GM19463 (cell line): ENCODE measurements at regions not wholly inside any gene's neighbourhood (a gene's known extent, or its start where the extent isn't known, plus 50 kb on each side); places are given as distances from the start of the nearest gene placed in this dataset.

Experiments used
- ATAC-seq: cut with Tn5 transposase; IDR thresholded peaks from one replicate; pipeline ENCODE4 v1.9.1; 2021; ENCODE audit warnings: mild to moderate bottlenecking, moderate library complexity; ENCODE audit not compliant: unreplicated experiment

DNA sequence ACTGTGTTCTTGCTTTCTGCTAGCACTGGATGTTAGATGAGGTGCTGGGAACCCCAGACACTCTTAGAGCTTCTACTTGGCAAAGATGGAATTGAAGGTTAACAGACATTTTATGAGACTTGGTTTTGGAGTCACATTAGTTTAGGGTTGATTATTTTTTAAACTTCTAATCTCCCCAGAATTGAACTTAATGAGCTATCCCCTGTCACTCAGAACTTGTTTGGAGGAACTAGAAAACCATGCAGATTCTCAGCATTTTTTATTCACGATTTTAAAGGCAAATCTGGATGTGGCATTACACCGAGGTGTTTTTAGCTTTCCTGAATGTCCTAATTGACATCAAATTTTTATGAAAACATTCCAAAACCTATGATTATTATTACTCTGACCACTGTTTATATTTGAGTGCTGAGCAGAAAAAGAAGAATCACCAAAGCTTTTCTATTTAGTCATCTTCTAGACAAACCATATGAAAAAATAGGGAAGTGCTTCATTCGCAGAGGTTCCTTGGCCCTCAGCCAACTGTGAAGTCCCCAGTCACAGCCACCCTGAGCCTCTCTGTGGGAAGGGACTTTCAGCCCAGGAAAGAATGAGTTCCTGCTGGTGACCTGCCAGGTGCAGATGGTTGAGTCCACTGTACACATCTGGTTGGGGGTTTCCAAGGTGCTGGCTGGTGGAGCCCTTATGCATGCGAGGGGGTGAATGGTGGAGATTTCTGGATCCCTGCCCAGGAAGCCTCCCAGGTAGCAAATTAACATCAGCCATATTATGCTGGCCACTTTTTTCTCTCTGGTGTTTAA, 196.0 kb upstream of the TOPAZ1 start:
- ATAC-seq = peak; percentile 81

DNA sequence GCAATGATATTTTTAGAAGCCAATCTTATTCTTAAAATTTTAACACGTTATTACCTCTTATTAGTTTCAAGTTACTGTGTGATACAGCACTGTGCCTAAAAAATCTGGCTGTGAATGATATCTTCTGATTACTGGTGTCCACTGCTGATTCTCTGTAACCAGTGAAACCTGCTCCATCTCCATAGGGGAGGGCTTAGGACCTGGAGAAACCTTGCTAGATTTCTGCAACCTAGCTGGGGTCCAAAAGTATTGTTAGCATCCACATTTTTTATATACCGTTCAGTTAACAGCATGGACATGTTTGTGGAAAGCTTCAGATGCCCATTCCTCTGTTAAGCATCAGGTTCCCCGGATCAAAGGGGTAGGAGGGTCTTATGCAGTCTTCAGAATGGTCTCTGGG, 193.9 kb upstream of the TOPAZ1 start:
- ATAC-seq = no peak

DNA sequence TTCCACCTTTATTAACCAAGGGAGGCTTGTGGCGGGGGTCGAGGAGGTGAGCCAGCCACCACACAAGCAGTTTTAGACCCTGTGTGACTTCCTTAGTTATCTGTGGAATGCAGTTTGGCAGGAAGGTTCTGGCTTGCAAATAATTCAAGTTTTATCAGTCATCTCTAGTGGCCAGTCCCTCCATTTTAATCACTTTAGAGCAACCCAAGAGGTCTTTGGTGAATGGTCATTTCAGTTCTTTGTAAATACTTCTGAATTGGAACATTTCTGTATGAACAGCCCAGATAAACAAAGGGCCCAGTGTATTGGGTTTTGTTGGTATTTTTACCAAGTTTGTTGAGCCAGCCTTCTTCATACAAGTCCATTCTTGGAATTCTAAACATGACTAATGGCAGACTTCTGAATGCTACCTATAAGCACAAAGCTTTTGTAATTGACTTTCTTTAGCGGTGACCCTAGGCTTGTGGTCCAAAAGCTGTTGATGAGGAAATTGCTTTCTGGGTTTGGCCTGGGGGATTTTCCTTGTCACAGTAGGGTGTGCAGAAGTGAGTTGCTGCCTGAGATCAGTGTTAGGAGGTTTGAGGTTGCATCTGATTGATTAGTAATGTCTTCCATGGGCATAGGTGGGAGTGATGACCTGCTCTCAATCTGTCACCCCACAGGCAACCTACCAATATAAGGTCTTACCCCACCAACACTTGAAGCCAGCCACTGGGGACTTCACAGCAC, 193.3 kb upstream of the TOPAZ1 start:
- no peak for ATAC-seq

DNA sequence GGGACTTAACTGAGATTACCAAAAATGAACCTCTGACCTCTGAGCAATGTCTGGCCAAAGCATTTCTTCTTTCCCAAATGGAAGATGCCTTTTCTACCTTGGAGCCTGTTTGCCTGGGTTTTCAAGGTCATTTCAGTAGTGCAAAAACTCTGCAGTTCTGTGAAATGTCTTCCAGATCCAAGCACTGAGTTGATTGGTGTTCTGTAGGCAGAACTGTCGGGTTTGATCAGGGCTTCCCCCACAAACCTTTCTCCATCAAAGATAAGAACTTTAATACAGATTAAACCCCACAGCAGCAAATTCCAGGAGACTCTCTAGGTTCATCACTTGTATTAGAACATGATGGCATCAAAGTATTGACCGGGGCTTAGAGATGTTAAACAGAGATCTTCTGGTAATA, 192.7 kb upstream of the TOPAZ1 start:
- no peak for ATAC-seq

DNA sequence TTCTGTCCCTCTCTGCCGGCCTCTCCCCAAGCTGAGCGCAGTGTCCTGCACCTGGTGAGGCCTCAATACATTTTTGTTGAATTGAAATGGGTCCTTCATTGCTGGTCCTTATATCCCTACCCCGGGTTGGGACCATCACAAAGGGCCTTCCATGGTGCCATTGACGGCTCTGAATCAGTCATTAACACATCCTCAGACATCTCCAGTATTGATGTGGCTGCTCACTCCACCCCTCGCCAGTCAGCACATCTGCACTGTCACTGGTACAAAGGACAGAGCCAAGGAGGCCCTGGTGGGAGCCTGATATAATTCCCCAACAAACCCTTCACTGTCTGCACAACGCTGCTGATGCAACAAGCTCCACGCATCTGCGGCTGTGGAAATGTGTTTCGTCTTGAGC, 191.6 kb upstream of the TOPAZ1 start:
- ATAC-seq = no peak

DNA sequence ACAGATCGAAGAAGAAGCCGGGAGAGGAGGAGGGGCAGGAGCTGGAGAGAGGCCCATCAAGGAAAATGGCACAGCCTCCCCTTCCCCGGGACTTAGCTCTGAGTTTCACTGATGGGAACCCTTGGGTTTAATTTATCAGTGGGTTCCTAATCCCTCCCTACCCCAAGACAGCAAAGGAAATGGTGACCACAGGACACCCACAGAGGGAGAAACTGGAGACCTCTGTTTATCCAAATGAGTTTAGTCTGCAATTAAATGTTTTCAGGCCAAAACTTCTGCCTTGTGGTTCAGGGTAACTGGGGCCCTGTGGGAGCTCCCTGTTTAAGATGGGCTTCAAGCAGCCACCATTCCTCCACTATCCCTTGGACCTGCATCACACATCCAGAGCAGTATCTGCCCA, 190.8 kb upstream of the TOPAZ1 start:
- ATAC-seq = no peak

DNA sequence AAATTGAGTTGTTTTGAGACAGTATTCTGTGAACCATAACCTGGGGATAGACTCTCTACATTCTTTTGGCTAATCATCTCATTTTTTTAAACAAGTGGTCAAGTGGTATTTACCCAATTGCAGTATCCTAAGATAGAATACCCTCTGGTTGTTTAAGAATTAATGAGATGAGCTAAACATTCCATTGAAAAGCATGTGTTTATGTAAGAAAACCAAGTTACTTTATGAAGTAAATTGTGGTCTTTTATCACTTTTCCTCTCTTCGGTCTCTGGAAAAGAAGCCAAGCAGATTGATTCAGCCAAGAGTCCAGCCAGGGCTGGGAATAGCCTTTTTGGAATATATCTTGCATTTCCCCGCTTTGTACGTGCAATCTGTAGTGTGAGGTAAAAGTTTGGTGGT, 185.7 kb upstream of the TOPAZ1 start:
- ATAC-seq = no peak

DNA sequence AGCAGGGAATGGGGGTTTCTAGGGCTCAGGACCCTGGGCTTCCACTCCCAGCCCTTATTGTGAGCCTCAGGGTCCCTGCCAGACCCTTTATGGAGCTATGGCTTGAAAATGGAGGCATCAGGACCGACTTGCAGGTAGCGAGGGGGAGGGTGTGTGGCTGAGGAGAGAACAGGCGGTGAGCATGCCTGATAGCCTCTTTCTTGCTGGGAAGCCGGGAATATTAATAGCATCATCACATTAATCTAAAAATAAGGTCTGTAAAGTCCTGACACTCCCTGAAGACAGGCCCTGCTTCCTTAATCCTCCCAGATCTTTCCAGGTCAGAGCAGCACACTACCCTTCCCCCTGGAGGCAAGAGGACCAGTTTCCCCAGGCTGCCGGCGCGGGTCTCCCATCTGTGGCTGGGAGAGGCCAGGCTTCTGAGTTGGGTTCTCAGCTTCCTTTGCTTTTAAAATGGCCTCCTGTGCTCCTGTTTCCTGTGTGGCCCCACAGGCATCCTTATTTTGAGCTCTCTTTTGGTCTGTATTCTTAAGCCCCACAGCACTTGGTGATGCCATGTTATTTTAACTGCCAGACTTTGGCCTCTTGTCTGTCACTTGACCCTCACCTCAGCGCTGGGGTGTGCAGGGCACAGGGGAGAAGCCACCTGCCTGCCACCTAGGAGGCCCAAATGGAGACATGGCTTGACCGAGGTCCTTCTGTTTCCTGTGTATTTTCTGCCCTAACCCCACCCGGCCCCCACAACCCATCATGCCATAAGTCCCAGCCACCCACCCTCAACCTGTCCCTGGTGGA, 185.0 kb upstream of the TOPAZ1 start:
- no peak for ATAC-seq

DNA sequence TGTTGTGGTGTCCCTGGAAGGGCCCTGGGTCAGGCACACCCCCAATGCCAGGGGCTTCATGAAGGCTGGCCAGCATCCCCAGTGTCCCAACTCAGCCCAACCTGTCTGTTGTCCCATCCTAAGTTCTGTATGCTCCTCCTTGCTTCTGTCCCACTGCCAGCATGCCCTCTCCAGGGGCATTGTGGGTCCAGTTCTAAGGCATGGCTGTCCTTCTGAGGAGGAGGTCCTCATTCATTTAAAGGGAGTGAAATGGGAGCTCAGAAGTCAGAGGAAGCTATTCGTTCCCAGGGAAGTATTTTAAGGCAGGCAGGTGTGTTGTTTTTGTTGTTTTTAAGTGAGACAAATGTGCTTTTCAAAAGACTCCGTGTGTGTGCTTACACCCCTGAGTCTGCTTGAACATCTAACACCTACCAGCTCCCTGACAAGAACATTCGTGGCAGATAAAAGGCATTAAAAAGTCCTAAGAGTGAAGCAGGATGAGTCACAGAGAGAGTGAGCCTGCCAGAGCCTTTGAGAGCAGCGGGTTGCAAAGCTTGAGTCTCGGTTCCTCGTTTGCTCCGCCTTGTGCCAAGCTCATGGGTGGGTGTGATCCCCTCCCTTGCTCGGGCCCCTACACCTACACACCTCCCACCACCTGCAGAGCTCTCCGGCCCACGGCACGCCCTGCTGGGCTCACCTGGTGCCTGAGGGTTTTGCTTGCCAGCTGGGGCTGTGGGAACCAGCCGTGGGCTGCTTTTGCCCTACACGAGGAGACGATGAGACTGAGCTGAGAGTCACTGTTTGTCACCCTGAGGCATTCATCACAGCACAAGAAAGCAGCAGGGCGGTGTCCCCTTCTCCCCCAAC, 183.4 kb upstream of the TOPAZ1 start:
- peak; percentile 95 for ATAC-seq

DNA sequence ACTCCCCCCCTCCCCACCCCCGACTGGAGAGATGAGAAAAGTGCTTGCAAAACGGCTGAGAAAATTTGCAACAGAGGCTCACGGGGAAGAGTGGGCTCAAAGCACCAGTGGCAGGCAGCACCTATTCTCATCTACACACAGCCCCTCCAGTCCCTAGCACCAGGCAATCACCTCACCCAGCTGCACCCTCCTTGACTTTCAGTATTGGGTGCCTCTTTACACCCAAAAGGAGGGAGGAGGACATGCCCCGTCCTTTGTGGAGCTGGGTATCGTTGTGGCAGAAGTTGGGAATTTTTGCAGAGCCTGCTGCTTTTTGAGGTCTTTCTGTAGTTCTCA, 182.8 kb upstream of the TOPAZ1 start:
- ATAC-seq = peak; percentile 16

DNA sequence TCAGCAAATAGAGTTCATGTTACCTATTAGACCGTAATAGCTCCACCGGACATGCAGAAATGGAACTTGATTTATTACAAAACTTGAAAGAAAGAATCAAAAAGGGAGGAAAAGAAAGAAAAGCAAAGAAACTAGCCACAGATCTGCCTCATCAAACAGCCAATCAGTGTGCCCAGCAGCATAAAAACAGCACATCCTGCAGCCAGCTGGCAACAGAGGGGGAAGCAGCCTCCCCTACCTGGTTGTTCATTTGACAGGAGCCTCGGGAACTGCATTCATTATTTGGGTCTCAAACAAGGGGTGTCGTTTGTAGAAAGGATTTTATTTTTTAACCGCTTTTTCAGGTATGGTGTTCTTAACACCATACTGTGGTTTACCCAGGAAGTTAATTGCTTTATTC, 181.5 kb upstream of the TOPAZ1 start:
- no peak for ATAC-seq

DNA sequence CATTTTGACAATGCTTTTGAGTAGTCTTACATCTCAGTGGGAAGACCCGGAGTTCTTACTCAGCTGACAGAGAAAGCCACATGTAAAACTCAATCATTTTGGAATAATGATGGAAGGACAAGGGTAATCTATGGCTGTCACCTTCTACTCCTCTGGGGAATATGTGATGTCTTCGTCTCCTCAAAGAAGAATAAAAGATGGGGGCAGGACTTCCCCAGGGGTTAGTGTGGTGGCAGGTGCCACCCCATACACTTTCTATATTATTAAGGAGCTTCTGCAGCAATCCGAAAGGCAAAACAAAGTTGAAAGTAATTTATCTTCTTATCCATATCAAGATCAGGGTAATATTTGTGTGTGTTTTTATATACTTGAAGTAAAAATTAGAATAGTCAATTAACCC, 180.4 kb upstream of the TOPAZ1 start:
- no peak for ATAC-seq

DNA sequence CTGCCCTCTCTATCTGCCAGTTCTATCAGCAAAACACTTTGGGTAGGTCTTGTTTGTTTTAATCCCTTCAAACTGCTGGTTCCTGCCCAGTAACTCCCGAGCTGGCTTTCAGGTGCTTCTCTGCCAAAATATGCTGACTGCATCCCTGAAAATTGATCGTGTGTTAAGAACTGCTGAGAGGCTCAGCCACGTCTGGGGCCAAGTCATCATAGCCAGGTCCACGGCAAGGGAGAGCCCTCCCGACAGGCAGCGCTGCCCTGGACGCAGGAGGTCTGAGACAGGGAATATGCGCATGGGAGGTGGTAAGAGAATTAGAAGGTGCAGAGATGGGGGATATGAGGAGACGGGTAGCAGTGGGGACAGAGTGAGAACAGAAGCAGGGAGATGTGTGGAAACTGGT, 179.7 kb upstream of the TOPAZ1 start:
- no peak for ATAC-seq

DNA sequence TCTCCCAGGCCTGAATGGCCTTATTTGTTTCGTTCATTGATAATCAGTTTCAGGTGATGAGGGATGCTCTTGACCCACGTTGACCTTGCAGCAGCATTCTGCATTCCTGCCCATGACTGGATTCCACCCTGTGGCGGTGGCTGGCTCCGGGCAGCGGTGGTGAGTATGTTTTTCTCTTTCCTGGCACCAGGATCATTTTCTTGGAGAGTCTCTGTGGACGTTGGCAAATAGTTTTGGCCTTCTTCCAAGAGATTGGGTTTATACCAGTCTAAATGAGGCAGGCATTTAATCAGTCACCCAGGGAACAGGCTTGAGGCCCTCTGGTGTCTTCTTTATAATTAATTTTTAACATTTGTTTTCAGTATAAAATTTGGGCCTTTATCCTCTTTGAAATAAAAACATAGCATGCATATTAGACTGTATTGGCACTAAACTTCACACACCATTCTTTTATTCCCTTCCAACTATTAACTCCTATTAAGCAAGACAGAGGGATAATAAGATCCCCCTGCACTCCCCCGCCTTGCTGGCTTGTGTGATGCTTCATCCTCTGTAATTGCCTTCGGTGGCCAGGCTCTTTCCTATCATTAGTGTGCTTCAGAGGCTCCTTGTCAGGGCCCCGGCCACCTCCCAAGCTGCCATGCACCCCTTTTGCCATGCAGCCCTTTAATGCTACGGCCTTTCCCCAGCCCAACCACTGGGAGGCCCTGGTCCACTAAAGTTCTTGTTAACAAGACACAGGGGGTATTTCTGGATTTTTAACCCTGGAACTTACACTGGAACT, 176.2 kb upstream of the TOPAZ1 start:
- no peak for ATAC-seq

DNA sequence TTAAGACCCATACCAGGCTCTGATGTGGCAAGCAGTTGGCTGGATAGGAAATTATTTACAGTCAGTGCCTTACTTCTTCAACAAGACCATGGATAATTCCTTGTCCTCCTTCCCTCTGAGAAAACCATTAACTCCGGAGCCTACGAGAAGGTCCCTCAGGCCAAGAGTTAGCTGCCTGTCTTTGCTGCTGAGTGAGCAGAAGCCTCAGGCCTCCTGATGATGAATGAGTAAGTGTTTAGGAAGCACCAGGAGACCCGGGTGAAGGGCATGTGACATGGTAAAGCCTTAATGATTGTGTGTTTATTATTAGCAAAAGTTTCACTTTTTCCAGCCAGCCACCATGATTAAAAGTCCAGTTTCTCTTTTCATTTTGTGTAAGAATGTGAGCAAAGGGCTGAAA, 174.9 kb upstream of the TOPAZ1 start:
- ATAC-seq = no peak

DNA sequence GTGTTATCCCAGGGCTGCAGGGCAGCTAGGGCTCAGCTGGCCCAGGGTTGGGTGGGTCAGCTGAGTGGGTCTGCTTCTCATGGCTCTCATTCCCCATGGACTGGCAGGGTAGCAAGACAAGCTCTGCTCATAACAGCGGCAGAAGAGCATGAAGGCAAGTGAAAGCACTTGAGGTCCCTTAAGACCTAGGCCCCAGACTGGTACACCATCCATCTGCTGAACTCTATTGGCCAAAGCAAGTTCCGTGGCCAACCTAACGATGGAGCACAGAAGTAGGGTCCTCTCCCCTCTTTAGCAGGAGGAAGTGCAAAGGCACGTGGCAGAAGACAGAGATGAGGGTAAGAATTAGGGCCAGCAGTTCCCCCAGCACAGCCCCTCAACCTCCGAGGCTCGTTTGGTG, 174.3 kb upstream of the TOPAZ1 start:
- no peak for ATAC-seq

DNA sequence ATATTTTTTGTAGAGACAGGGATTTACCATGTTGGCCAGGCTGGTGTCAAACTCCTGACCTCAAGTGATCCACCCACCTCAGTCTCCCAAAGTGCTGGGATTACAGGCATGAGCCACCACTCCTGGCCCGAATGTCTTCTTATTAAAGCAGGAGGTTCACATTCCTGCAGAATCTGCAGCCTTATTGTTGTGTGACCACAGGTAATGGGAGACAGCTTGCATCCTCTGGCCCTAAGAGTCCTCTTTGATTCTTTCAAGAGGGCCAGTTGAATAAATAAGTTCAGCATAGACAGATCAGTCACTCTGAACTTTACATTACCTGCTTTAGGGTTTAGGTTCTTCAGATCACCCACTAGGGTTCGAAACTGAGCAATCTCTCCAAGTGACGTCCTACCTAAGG, 172.9 kb upstream of the TOPAZ1 start:
- no peak for ATAC-seq

DNA sequence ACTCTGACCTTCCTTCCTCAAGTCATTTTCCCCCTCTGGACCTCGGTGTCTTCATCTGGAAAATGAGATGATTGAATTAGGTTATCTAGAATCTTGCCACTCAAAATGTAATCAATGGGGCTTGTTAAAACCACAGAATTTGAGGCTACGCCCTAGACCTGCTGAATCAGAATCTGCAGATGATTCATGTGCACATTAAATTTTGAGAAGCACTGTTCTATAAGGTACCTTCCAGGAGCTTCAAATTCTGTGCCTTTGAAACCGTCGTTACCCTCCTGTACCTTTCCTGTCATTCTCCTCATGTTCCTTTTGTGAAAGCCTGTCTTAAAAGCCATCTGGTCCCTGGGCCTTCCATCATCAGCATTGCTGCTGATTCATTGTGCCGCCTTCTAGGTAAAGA, 172.4 kb upstream of the TOPAZ1 start:
- no peak for ATAC-seq

DNA sequence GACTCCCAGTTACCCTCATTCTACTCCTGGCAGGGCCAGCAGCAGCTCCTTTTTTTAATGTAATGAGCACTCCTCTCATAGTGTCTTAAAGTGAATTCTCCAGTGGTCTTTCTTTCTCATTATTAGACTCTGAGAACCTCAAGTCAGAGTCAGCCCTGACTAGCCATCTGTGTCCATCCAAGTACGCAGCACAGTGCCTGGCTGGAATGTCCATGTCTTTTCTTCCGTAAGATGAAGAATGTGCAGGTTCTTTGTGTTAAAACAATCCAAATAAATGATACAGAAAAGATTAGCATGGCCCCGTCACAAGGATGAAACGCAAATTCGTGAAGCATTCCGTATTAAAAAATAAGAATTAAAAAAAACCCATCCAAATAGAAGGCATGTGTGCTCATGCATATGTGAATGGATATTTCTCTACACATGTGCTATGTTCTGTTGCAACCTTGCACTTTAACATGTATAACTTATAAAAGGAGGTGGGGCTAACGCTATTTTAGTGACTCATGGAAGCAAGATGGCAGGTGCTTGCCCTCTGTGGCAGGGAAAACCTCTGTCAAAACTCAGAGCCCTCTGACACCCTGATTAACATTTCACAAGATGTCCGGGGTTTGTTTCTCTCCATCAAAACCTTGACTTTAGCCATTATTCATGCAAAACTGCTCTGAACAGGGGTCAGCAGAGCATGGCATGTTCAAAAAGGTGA, 170.7 kb upstream of the TOPAZ1 start:
- no peak for ATAC-seq
